Stomach smooth muscle (tissue), 2 donors: ENCODE measurements at regions not wholly inside any gene's neighbourhood (a gene's known extent, or its start where the extent isn't known, plus 50 kb on each side); places are given as distances from the start of the nearest gene placed in this dataset.

Experiments
- H3K27ac ChIP-seq: one replicate; pipeline ENCODE4 v1.7.0; 2013; ENCODE audit warnings: mild to moderate bottlenecking, low read length, inconsistent platforms
- H3K27me3 ChIP-seq, 2 donors: one replicate each; pipeline ENCODE4 v1.7.0; 2013; ENCODE audit warnings: low read length in 2 of 2; ENCODE audit not compliant: insufficient read depth in 2 of 2, control insufficient read depth in 1 of 2
- H3K36me3 ChIP-seq, 2 donors: one replicate each; pipeline ENCODE4 v1.7.0; 2013; ENCODE audit warnings: low read length in 2 of 2; ENCODE audit not compliant: control insufficient read depth in 2 of 2, insufficient read depth in 2 of 2
- H3K4me1 ChIP-seq: one replicate; pipeline ENCODE4 v1.7.0; 2013; ENCODE audit warnings: low read length; ENCODE audit not compliant: control insufficient read depth, insufficient read depth
- H3K4me3 ChIP-seq, 2 donors: one replicate each; pipeline ENCODE4 v1.7.0; 2013; ENCODE audit warnings: low read length in 2 of 2
- H3K9ac ChIP-seq, 2 donors: one replicate each; pipeline ENCODE4 v1.7.0; 2013; ENCODE audit warnings: low read length in 2 of 2, mild to moderate bottlenecking in 1 of 2
- H3K9me3 ChIP-seq, 2 donors: one replicate each; pipeline ENCODE4 v1.7.0; 2013; ENCODE audit warnings: low read length in 2 of 2; ENCODE audit not compliant: control insufficient read depth in 2 of 2
- donor health status: healthy.
- donor health status: Pancreatic carcinoma.

DNA sequence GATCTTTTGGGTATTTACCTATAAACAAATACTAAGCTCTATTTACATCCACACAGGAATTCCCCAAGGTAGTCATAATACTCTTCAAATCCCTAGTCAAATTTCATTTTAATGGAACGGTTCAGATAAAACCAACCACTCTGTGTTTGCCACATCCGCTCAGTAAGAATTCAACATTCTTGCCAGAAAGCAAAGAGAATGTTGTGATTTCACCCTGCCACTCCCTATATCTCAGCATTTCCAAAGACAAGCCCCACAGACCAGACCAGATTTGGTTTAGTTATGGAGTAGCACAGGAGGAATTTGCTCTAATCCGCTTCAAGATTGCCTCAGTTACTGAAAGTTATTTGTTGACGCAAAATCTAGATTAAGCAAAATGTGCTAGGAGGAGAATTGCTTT lies 105.6 kb upstream of the SERP2 start:
- Histone ChIP-seq H3K4me3 (no peak overlapping the region), H3K9ac (no peak overlapping the region), H3K27ac (no peak overlapping the region), H3K36me3 (no peaks in the 10 kb centered on the region), H3K9me3 (no peaks in the 10 kb centered on the region), H3K27me3 (no peaks in the 10 kb centered on the region), H3K4me1 (peaks cover 28% of the 10 kb centered on the region)

DNA sequence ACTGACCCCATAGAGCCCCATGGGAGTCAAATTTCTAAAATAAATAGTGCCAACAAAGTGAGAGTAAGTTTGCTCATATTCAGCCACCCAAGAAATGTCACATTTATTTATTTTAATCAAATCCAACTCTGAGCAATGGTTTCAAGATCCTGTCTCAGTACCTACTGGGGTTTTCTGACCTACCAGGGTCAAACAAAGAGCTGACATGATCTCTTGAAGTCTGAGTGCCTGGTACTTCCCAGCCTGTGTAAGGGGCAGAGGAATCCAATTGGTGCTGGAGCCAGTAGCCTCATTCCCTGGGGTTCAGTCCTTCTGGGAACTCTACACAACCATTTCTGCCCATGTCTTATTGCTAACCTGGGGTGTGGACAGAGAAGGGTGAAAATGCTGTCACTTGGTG lies 104.6 kb upstream of the SERP2 start:
- Histone ChIP-seq H3K4me1 (peaks cover 38% of the 10 kb centered on the region), H3K36me3 (no peaks in the 10 kb centered on the region), H3K27ac (peak overlapping the region; percentile 41), H3K27me3 (no peaks in the 10 kb centered on the region), H3K9me3 (no peaks in the 10 kb centered on the region), H3K4me3 (no peak overlapping the region), H3K9ac (no peak overlapping the region)

DNA sequence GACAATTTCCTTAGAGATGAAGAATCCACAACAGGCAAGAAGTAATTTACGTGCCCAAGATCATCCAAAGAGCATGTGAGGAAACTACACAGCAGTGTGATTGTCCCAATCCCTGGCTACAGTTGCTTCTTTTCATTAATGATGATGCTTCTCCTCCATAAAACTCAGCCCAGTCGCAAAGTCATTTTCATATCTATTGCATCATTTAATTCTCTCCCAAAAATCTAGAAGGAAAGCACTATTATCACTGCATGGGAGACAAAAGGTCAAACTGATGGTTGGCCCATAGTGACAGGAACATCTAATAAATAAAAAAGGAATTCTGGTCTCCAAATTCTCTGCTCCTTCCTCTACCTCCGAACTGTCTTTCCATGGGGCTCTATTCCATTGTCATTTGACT lies 103.5 kb upstream of the SERP2 start:
- Histone ChIP-seq H3K4me3 (no peak overlapping the region), H3K4me1 (peaks cover 46% of the 10 kb centered on the region), H3K9ac (peak overlapping the region in 1 of 2 donors; percentile 30), H3K9me3 (no peaks in the 10 kb centered on the region), H3K27me3 (no peaks in the 10 kb centered on the region), H3K27ac (peak overlapping the region; percentile 93), H3K36me3 (no peaks in the 10 kb centered on the region)

DNA sequence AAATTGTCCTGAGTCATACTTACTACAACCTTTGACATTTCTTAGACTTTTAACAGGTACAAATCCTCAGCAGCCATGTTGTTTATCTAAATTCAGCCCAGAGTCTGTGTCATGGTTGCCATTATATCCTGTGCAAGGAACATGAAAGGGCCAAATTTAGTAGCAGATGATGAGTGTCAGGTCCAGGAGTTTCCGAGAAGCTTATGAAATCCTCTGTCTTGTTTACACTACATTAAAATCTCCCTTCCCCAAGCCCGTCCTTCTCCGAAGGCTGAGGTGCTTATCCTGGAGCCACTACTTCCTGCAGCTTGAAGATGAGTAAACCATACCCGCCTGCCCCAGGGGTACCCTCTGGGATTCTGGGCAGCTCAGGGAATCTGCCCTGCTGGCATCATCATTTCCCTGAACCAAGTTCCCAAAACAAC lies 102.6 kb upstream of the SERP2 start:
- Histone ChIP-seq H3K27me3 (no peaks in the 10 kb centered on the region), H3K4me3 (peak overlapping the region in 1 of 2 donors; percentile 47), H3K9me3 (no peaks in the 10 kb centered on the region), H3K4me1 (peaks cover 47% of the 10 kb centered on the region), H3K27ac (peak overlapping the region; percentile 93), H3K9ac (peak overlapping the region; percentile 36 to 61), H3K36me3 (no peaks in the 10 kb centered on the region)

DNA sequence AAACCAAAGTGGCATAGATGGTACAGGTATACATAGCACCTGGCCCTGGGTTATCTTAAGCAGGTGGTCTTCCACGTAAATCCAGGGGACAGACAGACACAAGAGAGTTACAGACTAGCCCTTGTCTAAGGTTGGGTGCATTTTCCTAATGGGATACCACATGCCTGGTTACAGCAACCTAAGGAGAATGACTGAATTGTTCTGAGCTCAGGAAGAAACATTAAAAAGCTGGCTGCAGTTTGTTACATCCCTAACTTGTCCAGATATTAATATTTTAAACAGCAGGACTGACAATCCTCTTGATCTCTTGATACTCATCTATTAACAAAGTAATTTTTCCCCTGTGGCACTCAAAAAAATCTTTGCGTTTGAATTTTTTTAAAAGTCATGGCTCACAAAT lies 102.2 kb upstream of the SERP2 start:
- peaks cover 52% of the 10 kb centered on the region for H3K4me1 ChIP-seq
- H3K9me3 ChIP-seq: no peaks in the 10 kb centered on the region
- peak overlapping the region; percentile 36 to 61 for H3K9ac ChIP-seq
- H3K27me3 ChIP-seq: no peaks in the 10 kb centered on the region
- no peaks in the 10 kb centered on the region for H3K36me3 ChIP-seq
- H3K27ac ChIP-seq: peak overlapping the region; percentile 93
- H3K4me3 ChIP-seq: peak overlapping the region in 1 of 2 donors; percentile 47

DNA sequence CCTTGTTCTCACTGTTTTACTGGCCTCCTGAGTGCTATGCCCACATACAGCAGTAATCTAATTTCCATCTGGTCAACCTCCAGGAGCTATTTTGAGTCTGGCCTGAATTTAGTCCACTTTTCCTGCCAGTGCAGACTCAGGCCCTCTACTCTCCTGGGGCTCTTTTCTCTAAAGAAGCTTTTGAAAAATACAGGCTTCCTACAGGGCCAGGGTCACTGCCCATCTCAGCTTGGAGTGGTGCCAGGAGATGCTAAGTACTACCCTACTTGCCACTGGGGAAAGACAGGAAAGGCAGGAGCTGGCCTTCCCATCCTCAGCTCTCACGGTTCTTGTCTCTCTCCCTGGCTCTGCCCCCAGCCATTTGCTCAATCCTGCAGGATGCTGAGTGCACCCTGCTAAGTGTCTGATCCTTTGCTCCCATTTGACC lies 101.7 kb upstream of the SERP2 start:
- Histone ChIP-seq H3K9ac (peak overlapping the region; percentile 42 to 61), H3K36me3 (no peaks in the 10 kb centered on the region)

DNA sequence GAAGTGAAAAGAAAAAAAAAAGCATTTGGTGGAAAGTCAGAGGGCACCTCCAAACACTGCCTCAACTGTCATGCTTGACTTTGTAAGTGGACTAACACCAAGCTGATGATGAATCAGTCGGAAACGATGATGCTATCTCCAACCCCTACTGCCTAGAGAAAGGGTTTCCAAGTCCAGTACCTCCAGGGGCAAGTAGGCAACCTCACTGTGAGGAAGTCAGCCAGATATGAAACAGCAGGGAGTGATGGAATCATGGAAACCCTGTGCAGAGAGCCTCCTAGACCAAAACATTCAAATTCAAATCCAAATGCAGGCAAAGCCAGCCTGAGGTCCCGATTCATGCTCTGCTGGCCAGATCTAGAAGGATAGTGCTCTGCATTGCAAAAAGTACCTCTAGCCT lies 100.9 kb upstream of the SERP2 start:
- no peaks in the 10 kb centered on the region for H3K27me3 ChIP-seq
- H3K4me1 ChIP-seq: peaks cover 52% of the 10 kb centered on the region
- H3K9me3 ChIP-seq: no peaks in the 10 kb centered on the region
- H3K27ac ChIP-seq: peak overlapping the region; percentile 93
- no peak overlapping the region for H3K4me3 ChIP-seq
- no peak overlapping the region for H3K9ac ChIP-seq
- no peaks in the 10 kb centered on the region for H3K36me3 ChIP-seq

More for the DNA sequence above, 101.7 kb upstream of the SERP2 start:
- Histone ChIP-seq H3K4me1 (peaks cover 52% of the 10 kb centered on the region), H3K4me3 (peak overlapping the region in 1 of 2 donors; percentile 22), H3K9me3 (no peaks in the 10 kb centered on the region), H3K27me3 (no peaks in the 10 kb centered on the region), H3K27ac (peak overlapping the region; percentile 93)

DNA sequence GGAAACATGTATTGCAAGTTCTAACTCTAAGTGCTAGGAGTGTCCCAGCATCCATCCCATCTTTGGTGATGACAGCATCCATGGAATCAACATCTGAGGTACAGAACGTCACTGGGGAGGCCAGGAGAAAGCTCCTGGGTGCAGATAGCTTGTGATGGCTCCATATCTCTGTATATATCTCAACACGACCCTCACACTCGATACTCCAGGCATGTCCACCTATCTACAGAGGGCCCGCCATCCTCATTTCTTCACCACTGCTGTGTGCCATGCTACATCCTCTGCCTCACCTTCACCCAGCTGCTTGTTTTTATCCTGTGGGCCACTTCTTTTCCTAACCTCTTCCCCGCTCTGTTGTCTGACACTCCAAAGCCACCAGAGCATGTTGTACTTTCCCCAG lies 100.4 kb upstream of the SERP2 start:
- Histone ChIP-seq H3K9ac (peak overlapping the region in 1 of 2 donors; percentile 67), H3K27ac (peak overlapping the region; percentile 93), H3K9me3 (no peaks in the 10 kb centered on the region), H3K36me3 (no peaks in the 10 kb centered on the region), H3K4me1 (peaks cover 55% of the 10 kb centered on the region), H3K4me3 (no peak overlapping the region), H3K27me3 (no peaks in the 10 kb centered on the region)

DNA sequence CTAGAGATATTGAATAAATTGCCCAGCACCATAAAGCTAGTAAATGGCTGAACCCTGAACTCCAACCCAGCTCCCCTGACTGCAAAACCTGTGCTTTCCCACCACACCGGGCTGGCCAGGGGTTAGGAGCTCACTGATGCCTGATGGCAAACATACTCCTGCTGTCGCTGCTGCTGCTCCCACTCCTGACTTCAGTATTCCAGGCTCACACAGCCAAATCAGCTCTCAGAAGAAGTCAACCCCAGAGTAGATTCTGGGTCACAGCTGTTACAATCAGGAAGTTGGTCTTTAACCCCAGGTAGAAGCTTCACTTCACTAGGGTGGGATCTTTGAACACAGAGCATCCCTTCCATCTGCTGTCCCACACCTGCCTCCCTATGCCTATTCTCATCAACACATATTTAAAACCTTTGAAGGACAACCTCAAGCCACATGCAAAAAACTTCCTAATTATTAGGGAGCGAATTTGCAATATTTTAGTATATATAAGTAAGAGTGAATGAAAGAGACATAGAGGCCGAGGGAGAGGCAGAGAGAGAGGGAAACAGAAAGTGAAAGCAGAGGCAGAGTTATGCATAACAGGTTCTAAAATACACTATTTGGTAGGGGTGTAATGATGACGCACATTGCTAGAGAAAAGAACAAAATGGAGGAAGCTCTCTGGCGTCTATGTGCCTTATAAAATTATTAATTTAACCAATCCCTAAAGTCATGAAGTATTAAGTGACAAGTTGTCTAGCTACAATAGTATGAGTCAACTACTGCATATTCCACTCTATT lies 99.4 kb upstream of the SERP2 start:
- H3K4me3 ChIP-seq: peak overlapping the region; percentile 42 to 50
- peaks cover 58% of the 10 kb centered on the region for H3K4me1 ChIP-seq
- no peaks in the 10 kb centered on the region for H3K9me3 ChIP-seq
- H3K36me3 ChIP-seq: no peaks in the 10 kb centered on the region
- H3K27ac ChIP-seq: peak overlapping the region; percentile 93
- no peaks in the 10 kb centered on the region for H3K27me3 ChIP-seq
- H3K9ac ChIP-seq: peak overlapping the region; percentile 30 to 67

DNA sequence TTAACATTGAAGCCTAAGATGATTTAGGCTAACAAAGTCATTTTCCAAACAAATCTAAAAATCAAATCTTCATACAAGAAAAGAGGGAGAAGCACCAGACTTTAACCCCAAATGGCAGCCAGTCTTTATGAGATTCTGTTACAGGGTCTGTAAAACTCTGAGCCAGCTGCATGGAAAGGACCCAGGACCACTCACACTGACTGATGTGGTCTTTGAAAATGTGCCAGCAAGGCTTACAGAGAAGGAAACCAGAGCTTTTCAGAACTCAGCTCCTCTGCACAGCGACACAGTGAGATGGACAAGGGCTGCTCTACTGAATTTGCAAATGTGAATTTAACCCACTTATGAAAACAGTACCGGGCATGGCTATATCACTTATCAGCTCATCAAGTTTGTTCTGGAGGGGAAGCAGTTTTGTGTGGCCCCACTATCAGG lies 98.8 kb upstream of the SERP2 start:
- peaks cover 58% of the 10 kb centered on the region for H3K4me1 ChIP-seq
- peak overlapping the region; percentile 23 to 50 for H3K4me3 ChIP-seq
- H3K9ac ChIP-seq: peak overlapping the region; percentile 30 to 49
- no peaks in the 10 kb centered on the region for H3K36me3 ChIP-seq
- H3K9me3 ChIP-seq: no peaks in the 10 kb centered on the region
- H3K27me3 ChIP-seq: no peaks in the 10 kb centered on the region
- peak overlapping the region; percentile 93 for H3K27ac ChIP-seq

DNA sequence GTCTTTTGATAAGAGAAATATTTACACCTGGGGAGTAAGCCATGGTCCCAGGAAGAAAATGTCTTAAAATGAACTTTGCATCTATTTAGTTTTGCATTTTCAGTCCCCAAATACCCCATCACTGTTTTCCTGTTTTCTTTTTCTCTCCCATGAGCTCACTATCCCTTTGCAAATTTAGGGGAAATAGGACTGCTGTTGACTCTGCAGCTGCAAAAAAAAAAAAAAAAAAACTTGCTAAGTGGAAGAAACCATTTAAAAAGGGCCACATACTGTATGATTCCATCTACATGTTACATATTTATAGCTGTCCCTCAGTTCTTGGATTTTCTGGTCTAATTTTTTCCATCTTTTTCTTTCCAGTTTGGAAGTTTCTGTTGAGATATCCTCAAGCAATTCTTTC lies 98.2 kb upstream of the SERP2 start:
- peak overlapping the region; percentile 93 for H3K27ac ChIP-seq
- no peaks in the 10 kb centered on the region for H3K27me3 ChIP-seq
- H3K36me3 ChIP-seq: no peaks in the 10 kb centered on the region
- peak overlapping the region in 1 of 2 donors; percentile 49 for H3K9ac ChIP-seq
- H3K4me1 ChIP-seq: peaks cover 56% of the 10 kb centered on the region
- no peaks in the 10 kb centered on the region for H3K9me3 ChIP-seq
- H3K4me3 ChIP-seq: no peak overlapping the region
